WTC11 (cell line): ENCODE measurements at regions not wholly inside any gene's neighbourhood (a gene's known extent, or its start where the extent isn't known, plus 50 kb on each side); places are given as distances from the start of the nearest gene placed in this dataset.

Experiments
- ATAC-seq: fragments of 200-7000 bp; cut with Tn5 transposase; 2 replicates; pipeline ENCODE4 v1.10.0; 2021; ENCODE audit warnings: mild to moderate bottlenecking, moderate library complexity
- CTCF ChIA-PET: fragments of 300-600 bp; sonication (Branson Sonifier 250); formaldehyde crosslinking; loops from one replicate; lab custom pipeline; 2021; ENCODE audit warnings: antibody characterized with exemption; lab: Charles Lee
- POLR2A ChIA-PET: fragments of 350-600 bp; sonication (Branson Sonifier 250); formaldehyde crosslinking; loops from one replicate; lab custom pipeline; 2021; ENCODE audit warnings: antibody characterized with exemption; lab: Charles Lee
- DNase-seq: peaks from one replicate; pipeline ENCODE4 v3.0.0; 2021; ENCODE audit warnings: low spot score
- H3K27ac Mint-ChIP-seq: 2 replicates; pipeline ENCODE4 v1.8.0; 2021; ENCODE audit warnings: mixed read lengths
- H3K27me3 Mint-ChIP-seq: 2 replicates; pipeline ENCODE4 v1.8.0; 2021; ENCODE audit warnings: low read depth, mild to moderate bottlenecking, moderate library complexity, mixed read lengths
- H3K36me3 Mint-ChIP-seq: 2 replicates; pipeline ENCODE4 v1.8.0; 2021; ENCODE audit warnings: mixed read lengths
- H3K4me1 Mint-ChIP-seq: 2 replicates; pipeline ENCODE4 v1.8.0; 2022; ENCODE audit warnings: mixed read lengths
- H3K4me3 Mint-ChIP-seq: 2 replicates; pipeline ENCODE4 v1.8.0; 2021; ENCODE audit warnings: mild to moderate bottlenecking, moderate library complexity, mixed read lengths
- H3K9me3 Mint-ChIP-seq: 2 replicates; pipeline ENCODE4 v1.8.0; 2021; ENCODE audit warnings: mixed read lengths
- FOXJ3 ChIP-seq: sonication (generic); formaldehyde crosslinking; IDR thresholded peaks from 2 replicates; pipeline ENCODE4 v1.9.0; 2021; ENCODE audit warnings: missing genetic modification reagents, mild to moderate bottlenecking, borderline replicate concordance
- FOXK1 ChIP-seq: sonication (generic); formaldehyde crosslinking; IDR thresholded peaks from 2 replicates; pipeline ENCODE4 v1.8.0; 2022; ENCODE audit warnings: mild to moderate bottlenecking, moderate library complexity, missing genetic modification reagents
- GRHL2 ChIP-seq: fragments of 250-450 bp; sonication (Bioruptor Pico); IDR thresholded peaks from 2 replicates; pipeline ENCODE4 v1.8.0; 2022; ENCODE audit warnings: mild to moderate bottlenecking, moderate library complexity; ENCODE audit not compliant: insufficient replicate concordance, severe bottlenecking
- GTF2I ChIP-seq: fragments of 250-450 bp; sonication (Bioruptor Pico); conservative IDR thresholded peaks from 2 replicates; pipeline ENCODE4 v1.4.0; 2021; ENCODE audit warnings: mild to moderate bottlenecking
- KAT7 ChIP-seq: sonication (generic); formaldehyde crosslinking; IDR thresholded peaks from 2 replicates; pipeline ENCODE4 v1.8.1; 2023; ENCODE audit warnings: missing genetic modification reagents, mild to moderate bottlenecking, borderline replicate concordance
- NFATC4 ChIP-seq: fragments of 250-450 bp; sonication (Bioruptor Pico); IDR thresholded peaks from 2 replicates; pipeline ENCODE4 v1.9.0; 2021; ENCODE audit warnings: mild to moderate bottlenecking
- NFE2L1 ChIP-seq: sonication (generic); formaldehyde crosslinking; IDR thresholded peaks from 2 replicates; pipeline ENCODE4 v1.8.1; 2023; ENCODE audit warnings: missing genetic modification reagents
- RELA ChIP-seq: sonication (generic); formaldehyde crosslinking; IDR thresholded peaks from 2 replicates; pipeline ENCODE4 v1.8.1; 2022; ENCODE audit warnings: missing genetic modification reagents, mild to moderate bottlenecking, borderline replicate concordance
- SOX15 ChIP-seq: fragments of 250-450 bp; sonication (Bioruptor Pico); IDR thresholded peaks from 2 replicates; pipeline ENCODE4 v1.9.0; 2021; ENCODE audit warnings: mild to moderate bottlenecking
- ZNF121 ChIP-seq: sonication (generic); formaldehyde crosslinking; IDR thresholded peaks from 2 replicates; pipeline ENCODE4 v1.8.0; 2023; ENCODE audit warnings: missing genetic modification reagents
- ZNF263 ChIP-seq: sonication (generic); formaldehyde crosslinking; IDR thresholded peaks from 2 replicates; pipeline ENCODE4 v1.8.1; 2022; ENCODE audit warnings: low read depth, mild to moderate bottlenecking, moderate library complexity, missing genetic modification reagents
- ZNF317 ChIP-seq: sonication (generic); formaldehyde crosslinking; IDR thresholded peaks from 2 replicates; pipeline ENCODE4 v1.8.1; 2023; ENCODE audit warnings: low read depth, mild to moderate bottlenecking, moderate library complexity, missing genetic modification reagents, borderline replicate concordance
- ZNF423 ChIP-seq: fragments of 250-450 bp; sonication (Bioruptor Pico); IDR thresholded peaks from 2 replicates; pipeline ENCODE4 v2.1.2; 2022; ENCODE audit warnings: mild to moderate bottlenecking, moderate library complexity
- TF ChIP-seq, protein P1 (sequence below): sonication (generic); formaldehyde crosslinking; conservative IDR thresholded peaks from 2 replicates; pipeline ENCODE4 v1.8.1; 2023; ENCODE audit warnings: mild to moderate bottlenecking, low read depth, missing genetic modification reagents, moderate library complexity
- TF ChIP-seq, protein P2 (sequence below): sonication (generic); formaldehyde crosslinking; IDR thresholded peaks from 2 replicates; pipeline ENCODE4 v1.8.0; 2023; ENCODE audit warnings: missing genetic modification reagents, mild to moderate bottlenecking, borderline replicate concordance
- TF ChIP-seq, protein P3 (sequence below): sonication (generic); formaldehyde crosslinking; IDR thresholded peaks from 2 replicates; pipeline ENCODE4 v1.8.0; 2022; ENCODE audit warnings: mild to moderate bottlenecking, missing genetic modification reagents
- TF ChIP-seq, protein P4 (sequence below): sonication (generic); formaldehyde crosslinking; IDR thresholded peaks from 2 replicates; pipeline ENCODE4 v1.8.0; 2023; ENCODE audit warnings: mild to moderate bottlenecking, missing genetic modification reagents

DNA sequence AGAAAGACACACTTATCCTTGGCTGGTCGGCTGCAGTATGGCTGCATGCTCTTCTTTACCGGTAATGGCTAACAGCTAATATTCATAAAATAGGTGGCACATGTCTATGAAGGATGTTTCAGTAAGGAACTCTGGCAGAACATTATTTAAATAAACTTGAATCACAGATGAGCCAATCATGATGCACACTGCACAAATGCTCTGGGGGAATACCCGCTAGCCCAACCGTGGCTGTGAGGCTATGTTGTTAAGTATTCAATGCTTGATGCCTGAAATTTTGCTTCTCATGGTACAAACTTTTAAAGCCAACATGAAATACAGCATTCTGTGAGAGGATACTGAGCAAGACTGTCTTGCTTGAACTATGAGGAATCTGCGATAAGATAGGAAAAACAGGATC lies 505.8 kb downstream of the ZEB2 start (continued):
- no peak for TF ChIP-seq SOX15 (CRISPR knock-in tag)
- TF ChIP-seq FOXK1 (CRISPR knock-in tag) = no peak
- TF ChIP-seq ZNF423 = no peak

DNA sequence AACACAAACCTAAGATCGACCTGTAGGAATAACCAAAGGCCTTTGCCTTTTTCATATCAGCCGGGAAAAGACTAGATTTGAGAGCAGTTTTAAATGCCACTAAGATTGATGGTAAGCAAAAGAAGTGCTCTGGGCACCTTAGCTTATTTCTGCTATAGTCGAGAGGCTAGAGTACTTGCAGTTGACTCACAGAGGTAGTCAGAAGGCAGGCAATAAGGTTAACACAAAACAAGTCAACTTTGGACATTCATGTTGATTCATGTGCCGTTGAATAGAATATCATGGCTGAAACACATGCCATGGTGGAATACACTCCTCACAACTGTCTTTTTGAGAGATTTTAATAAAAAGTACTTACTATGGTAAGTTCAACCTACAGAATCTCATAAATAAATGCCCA lies 507.6 kb downstream of the ZEB2 start:
- Mint-ChIP-seq H3K4me3 (no peak overlapping the region), H3K27ac (no peak overlapping the region), H3K27me3 (no peaks in the 10 kb centered on the region), H3K9me3 (peaks cover 5% of the 10 kb centered on the region; the same call in 1 of the 2 replicates), H3K4me1 (0 out of 2 replicates have a peak, but pooled peaks cover 3% of the 10 kb centered on the region), H3K36me3 (no peaks in the 10 kb centered on the region)
- ChIA-PET CTCF (no interaction called here), POLR2A (no interaction called here)
- TF ChIP-seq, protein P1, sequence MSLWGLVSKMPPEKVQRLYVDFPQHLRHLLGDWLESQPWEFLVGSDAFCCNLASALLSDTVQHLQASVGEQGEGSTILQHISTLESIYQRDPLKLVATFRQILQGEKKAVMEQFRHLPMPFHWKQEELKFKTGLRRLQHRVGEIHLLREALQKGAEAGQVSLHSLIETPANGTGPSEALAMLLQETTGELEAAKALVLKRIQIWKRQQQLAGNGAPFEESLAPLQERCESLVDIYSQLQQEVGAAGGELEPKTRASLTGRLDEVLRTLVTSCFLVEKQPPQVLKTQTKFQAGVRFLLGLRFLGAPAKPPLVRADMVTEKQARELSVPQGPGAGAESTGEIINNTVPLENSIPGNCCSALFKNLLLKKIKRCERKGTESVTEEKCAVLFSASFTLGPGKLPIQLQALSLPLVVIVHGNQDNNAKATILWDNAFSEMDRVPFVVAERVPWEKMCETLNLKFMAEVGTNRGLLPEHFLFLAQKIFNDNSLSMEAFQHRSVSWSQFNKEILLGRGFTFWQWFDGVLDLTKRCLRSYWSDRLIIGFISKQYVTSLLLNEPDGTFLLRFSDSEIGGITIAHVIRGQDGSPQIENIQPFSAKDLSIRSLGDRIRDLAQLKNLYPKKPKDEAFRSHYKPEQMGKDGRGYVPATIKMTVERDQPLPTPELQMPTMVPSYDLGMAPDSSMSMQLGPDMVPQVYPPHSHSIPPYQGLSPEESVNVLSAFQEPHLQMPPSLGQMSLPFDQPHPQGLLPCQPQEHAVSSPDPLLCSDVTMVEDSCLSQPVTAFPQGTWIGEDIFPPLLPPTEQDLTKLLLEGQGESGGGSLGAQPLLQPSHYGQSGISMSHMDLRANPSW (CRISPR knock-in tag) = no peak
- no peak for TF ChIP-seq FOXJ3 (CRISPR knock-in tag)
- no peak for DNase-seq
- ATAC-seq = no peak

DNA sequence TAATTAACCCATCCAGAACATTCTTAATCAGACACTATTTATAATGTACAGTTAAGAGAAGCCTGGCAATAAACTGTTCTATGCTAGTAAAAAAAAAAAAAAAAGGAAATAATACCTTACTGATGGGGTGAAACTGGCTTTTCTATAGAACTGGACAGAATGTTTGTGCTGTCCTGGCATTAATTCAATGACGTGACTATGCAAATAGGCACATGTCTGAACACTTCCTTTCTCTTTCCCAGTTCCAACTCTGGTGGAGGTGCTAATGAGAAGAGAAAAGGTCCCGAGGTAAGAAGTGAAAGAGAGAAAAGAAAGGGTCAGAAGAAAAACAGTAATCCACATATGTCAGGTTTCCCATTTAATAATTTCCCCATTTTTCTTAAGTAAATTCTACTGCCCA lies 508.4 kb downstream of the ZEB2 start:
- TF ChIP-seq RELA (CRISPR knock-in tag) (no peak), GTF2I (CRISPR knock-in tag) (no peak), ZNF263 (CRISPR knock-in tag) (no peak), NFE2L1 (CRISPR knock-in tag) (no peak), GRHL2 (no peak), KAT7 (CRISPR knock-in tag) (no peak), ZNF121 (CRISPR knock-in tag) (no peak)
- TF ChIP-seq, protein P2, sequence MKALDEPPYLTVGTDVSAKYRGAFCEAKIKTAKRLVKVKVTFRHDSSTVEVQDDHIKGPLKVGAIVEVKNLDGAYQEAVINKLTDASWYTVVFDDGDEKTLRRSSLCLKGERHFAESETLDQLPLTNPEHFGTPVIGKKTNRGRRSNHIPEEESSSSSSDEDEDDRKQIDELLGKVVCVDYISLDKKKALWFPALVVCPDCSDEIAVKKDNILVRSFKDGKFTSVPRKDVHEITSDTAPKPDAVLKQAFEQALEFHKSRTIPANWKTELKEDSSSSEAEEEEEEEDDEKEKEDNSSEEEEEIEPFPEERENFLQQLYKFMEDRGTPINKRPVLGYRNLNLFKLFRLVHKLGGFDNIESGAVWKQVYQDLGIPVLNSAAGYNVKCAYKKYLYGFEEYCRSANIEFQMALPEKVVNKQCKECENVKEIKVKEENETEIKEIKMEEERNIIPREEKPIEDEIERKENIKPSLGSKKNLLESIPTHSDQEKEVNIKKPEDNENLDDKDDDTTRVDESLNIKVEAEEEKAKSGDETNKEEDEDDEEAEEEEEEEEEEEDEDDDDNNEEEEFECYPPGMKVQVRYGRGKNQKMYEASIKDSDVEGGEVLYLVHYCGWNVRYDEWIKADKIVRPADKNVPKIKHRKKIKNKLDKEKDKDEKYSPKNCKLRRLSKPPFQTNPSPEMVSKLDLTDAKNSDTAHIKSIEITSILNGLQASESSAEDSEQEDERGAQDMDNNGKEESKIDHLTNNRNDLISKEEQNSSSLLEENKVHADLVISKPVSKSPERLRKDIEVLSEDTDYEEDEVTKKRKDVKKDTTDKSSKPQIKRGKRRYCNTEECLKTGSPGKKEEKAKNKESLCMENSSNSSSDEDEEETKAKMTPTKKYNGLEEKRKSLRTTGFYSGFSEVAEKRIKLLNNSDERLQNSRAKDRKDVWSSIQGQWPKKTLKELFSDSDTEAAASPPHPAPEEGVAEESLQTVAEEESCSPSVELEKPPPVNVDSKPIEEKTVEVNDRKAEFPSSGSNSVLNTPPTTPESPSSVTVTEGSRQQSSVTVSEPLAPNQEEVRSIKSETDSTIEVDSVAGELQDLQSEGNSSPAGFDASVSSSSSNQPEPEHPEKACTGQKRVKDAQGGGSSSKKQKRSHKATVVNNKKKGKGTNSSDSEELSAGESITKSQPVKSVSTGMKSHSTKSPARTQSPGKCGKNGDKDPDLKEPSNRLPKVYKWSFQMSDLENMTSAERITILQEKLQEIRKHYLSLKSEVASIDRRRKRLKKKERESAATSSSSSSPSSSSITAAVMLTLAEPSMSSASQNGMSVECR (CRISPR knock-in tag) = no peak
- H3K4me3 Mint-ChIP-seq = no peak overlapping the region

DNA sequence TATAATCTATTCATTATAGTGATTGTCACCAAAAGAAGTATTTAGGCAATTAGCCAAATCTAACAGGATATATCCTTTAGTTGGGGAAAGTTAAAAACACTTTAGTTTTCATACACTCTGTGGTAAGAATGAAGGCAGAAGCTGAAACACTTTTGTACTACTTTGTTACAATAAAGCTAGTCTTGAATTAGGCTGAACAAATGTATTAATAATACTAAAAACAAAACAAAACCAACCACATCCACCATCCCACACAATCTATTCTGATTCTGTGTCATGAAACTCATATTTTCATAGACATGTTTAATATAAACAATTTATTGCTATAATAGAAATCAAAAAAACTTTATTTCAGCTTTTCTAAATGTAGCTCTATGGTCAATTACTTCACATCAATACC lies 508.8 kb downstream of the ZEB2 start:
- ATAC-seq = no peak
- ChIA-PET POLR2A (no interaction called here), CTCF (no interaction called here)
- no peak overlapping the region for H3K27ac Mint-ChIP-seq
- no peak for DNase-seq
- no peaks in the 10 kb centered on the region for H3K27me3 Mint-ChIP-seq
- H3K9me3 Mint-ChIP-seq = no peaks in the 10 kb centered on the region
- H3K4me3 Mint-ChIP-seq = no peak overlapping the region
- 0 out of 2 replicates have a peak, but pooled peaks cover 3% of the 10 kb centered on the region for H3K4me1 Mint-ChIP-seq
- H3K36me3 Mint-ChIP-seq = no peaks in the 10 kb centered on the region
- TF ChIP-seq NFATC4 (no peak), ZNF317 (CRISPR knock-in tag) (no peak)
- TF ChIP-seq, protein P3, sequence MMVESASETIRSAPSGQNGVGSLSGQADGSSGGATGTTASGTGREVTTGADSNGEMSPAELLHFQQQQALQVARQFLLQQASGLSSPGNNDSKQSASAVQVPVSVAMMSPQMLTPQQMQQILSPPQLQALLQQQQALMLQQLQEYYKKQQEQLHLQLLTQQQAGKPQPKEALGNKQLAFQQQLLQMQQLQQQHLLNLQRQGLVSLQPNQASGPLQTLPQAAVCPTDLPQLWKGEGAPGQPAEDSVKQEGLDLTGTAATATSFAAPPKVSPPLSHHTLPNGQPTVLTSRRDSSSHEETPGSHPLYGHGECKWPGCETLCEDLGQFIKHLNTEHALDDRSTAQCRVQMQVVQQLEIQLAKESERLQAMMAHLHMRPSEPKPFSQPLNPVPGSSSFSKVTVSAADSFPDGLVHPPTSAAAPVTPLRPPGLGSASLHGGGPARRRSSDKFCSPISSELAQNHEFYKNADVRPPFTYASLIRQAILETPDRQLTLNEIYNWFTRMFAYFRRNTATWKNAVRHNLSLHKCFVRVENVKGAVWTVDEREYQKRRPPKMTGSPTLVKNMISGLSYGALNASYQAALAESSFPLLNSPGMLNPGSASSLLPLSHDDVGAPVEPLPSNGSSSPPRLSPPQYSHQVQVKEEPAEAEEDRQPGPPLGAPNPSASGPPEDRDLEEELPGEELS = no peak
- TF ChIP-seq, protein P4, sequence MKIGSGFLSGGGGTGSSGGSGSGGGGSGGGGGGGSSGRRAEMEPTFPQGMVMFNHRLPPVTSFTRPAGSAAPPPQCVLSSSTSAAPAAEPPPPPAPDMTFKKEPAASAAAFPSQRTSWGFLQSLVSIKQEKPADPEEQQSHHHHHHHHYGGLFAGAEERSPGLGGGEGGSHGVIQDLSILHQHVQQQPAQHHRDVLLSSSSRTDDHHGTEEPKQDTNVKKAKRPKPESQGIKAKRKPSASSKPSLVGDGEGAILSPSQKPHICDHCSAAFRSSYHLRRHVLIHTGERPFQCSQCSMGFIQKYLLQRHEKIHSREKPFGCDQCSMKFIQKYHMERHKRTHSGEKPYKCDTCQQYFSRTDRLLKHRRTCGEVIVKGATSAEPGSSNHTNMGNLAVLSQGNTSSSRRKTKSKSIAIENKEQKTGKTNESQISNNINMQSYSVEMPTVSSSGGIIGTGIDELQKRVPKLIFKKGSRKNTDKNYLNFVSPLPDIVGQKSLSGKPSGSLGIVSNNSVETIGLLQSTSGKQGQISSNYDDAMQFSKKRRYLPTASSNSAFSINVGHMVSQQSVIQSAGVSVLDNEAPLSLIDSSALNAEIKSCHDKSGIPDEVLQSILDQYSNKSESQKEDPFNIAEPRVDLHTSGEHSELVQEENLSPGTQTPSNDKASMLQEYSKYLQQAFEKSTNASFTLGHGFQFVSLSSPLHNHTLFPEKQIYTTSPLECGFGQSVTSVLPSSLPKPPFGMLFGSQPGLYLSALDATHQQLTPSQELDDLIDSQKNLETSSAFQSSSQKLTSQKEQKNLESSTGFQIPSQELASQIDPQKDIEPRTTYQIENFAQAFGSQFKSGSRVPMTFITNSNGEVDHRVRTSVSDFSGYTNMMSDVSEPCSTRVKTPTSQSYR (CRISPR knock-in tag) = no peak
- TF ChIP-seq, protein P1 (CRISPR knock-in tag) = no peak

More for the DNA sequence above, 508.4 kb downstream of the ZEB2 start:
- peaks cover 4% of the 10 kb centered on the region; the same call in 1 of the 2 replicates for H3K9me3 Mint-ChIP-seq
- DNase-seq = no peak
- CTCF ChIA-PET = no interaction called here
- 0 out of 2 replicates have a peak, but pooled peaks cover 3% of the 10 kb centered on the region for H3K4me1 Mint-ChIP-seq
- no peaks in the 10 kb centered on the region for H3K27me3 Mint-ChIP-seq
- no peak for ATAC-seq
- H3K36me3 Mint-ChIP-seq = no peaks in the 10 kb centered on the region
- POLR2A ChIA-PET = no interaction called here
- no peak overlapping the region for H3K27ac Mint-ChIP-seq
